Muscle of leg (tissue), 3 donors: ENCODE measurements at regions not wholly inside any gene's neighbourhood (a gene's known extent, or its start where the extent isn't known, plus 50 kb on each side); places are given as distances from the start of the nearest gene placed in this dataset.

Source experiments
- DNase-seq: peaks from one replicate; pipeline ENCODE4 v3.0.0; 2013
- H3K27ac ChIP-seq: one replicate; pipeline ENCODE4 v1.5.1; 2013; ENCODE audit warnings: mild to moderate bottlenecking, low read length, control low read depth
- H3K27me3 ChIP-seq: one replicate; pipeline ENCODE4 v1.6.1; 2013; ENCODE audit warnings: low read length; ENCODE audit not compliant: control insufficient read depth, insufficient read depth
- H3K36me3 ChIP-seq: one replicate; pipeline ENCODE4 v1.6.1; 2013; ENCODE audit warnings: low read length; ENCODE audit not compliant: control insufficient read depth, insufficient read depth
- H3K4me1 ChIP-seq: one replicate; pipeline ENCODE4 v1.6.1; 2013; ENCODE audit warnings: low read length; ENCODE audit not compliant: control insufficient read depth, insufficient read depth
- H3K4me3 ChIP-seq: one replicate; pipeline ENCODE4 v1.5.1; 2013; ENCODE audit warnings: low read length, control low read depth
- H3K9me3 ChIP-seq: replicated peaks from 2 replicates; pipeline ENCODE4 v1.6.1; 2013; ENCODE audit warnings: low read depth, low read length; ENCODE audit not compliant: control insufficient read depth
- WGBS: methylation state at CpG from one replicate; pipeline ENCODE4 v1.1.5; 2013; ENCODE audit warnings: missing lambda C conversion rate; ENCODE audit not compliant: insufficient coverage; 5-methylcytosine and 5-hydroxymethylcytosine counted together

- Histone ChIP-seq H3K27ac (no peak overlapping the region), H3K36me3 (no peaks in the 10 kb centered on the region), H3K4me1 (no peaks in the 10 kb centered on the region), H3K9me3 (no peaks in the 10 kb centered on the region), H3K4me3 (no peak overlapping the region), H3K27me3 (peaks cover 24% of the 10 kb centered on the region)
- DNase-seq: no peak
- 42% methylated on average over 5 of the region's 5 CpGs for WGBS
Measured at GRCh38 chrX:20519146-20519545, 252.4 kb upstream of the RPS6KA3 start.

- Histone ChIP-seq H3K36me3 (no peaks in the 10 kb centered on the region), H3K27me3 (peaks cover 24% of the 10 kb centered on the region), H3K4me3 (no peak overlapping the region), H3K27ac (no peak overlapping the region), H3K4me1 (no peaks in the 10 kb centered on the region), H3K9me3 (no peaks in the 10 kb centered on the region)
- no peak for DNase-seq
- no CpG with 5 or more reads among the region's 1 CpG for WGBS
Measured at GRCh38 chrX:20517565-20517964, 250.9 kb upstream of the RPS6KA3 start.

- Histone ChIP-seq H3K36me3 (no peaks in the 10 kb centered on the region), H3K9me3 (no peaks in the 10 kb centered on the region), H3K27me3 (peaks cover 17% of the 10 kb centered on the region), H3K4me1 (no peaks in the 10 kb centered on the region), H3K4me3 (no peak overlapping the region), H3K27ac (no peak overlapping the region)
- WGBS: 50% methylated on average over 1 of the region's 1 CpG
- peak; percentile 27 for DNase-seq
Measured at GRCh38 chrX:20515841-20516461, 249.2 kb upstream of the RPS6KA3 start.

- Histone ChIP-seq H3K4me1 (no peaks in the 10 kb centered on the region), H3K4me3 (no peak overlapping the region), H3K27ac (no peak overlapping the region), H3K27me3 (peaks cover 17% of the 10 kb centered on the region), H3K36me3 (no peaks in the 10 kb centered on the region), H3K9me3 (no peaks in the 10 kb centered on the region)
- 40% methylated on average over 1 of the region's 1 CpG for WGBS
- no peak for DNase-seq
Measured at GRCh38 chrX:20514358-20514757, 247.6 kb upstream of the RPS6KA3 start.

- no peak overlapping the region for H3K27ac ChIP-seq
Measured at GRCh38 chrX:20513185-20513584, 246.5 kb upstream of the RPS6KA3 start.

GRCh38 chrX:20511792-20512191 is 245.1 kb upstream of the RPS6KA3 start:
- Histone ChIP-seq H3K27ac (no peak overlapping the region), H3K27me3 (peaks cover 9% of the 10 kb centered on the region), H3K36me3 (no peaks in the 10 kb centered on the region), H3K4me3 (no peak overlapping the region), H3K9me3 (no peaks in the 10 kb centered on the region), H3K4me1 (no peaks in the 10 kb centered on the region)
- WGBS: no CpG with 5 or more reads among the region's 5 CpGs
- no peak for DNase-seq

More at GRCh38 chrX:20513185-20513584, 246.5 kb upstream of the RPS6KA3 start:
- Histone ChIP-seq H3K4me3 (no peak overlapping the region), H3K36me3 (no peaks in the 10 kb centered on the region), H3K4me1 (no peaks in the 10 kb centered on the region), H3K27me3 (peaks cover 7% of the 10 kb centered on the region), H3K9me3 (no peaks in the 10 kb centered on the region)
- WGBS: no CpG with 5 or more reads among the region's 3 CpGs
- DNase-seq: no peak

GRCh38 chrX:20507901-20508620 is 241.4 kb upstream of the RPS6KA3 start:
- H3K27me3 ChIP-seq: peaks cover 6% of the 10 kb centered on the region
- H3K4me3 ChIP-seq: no peak overlapping the region
- no peaks in the 10 kb centered on the region for H3K9me3 ChIP-seq
- H3K36me3 ChIP-seq: no peaks in the 10 kb centered on the region
- no peaks in the 10 kb centered on the region for H3K4me1 ChIP-seq
- 79% methylated on average over 1 of the region's 2 CpGs for WGBS
- H3K27ac ChIP-seq: no peak overlapping the region
- no peak for DNase-seq

GRCh38 chrX:20506739-20507138 is 240.0 kb upstream of the RPS6KA3 start:
- DNase-seq: no peak
- H3K27me3 ChIP-seq: peaks cover 6% of the 10 kb centered on the region
- H3K4me3 ChIP-seq: no peak overlapping the region
- H3K9me3 ChIP-seq: no peaks in the 10 kb centered on the region
- H3K4me1 ChIP-seq: no peaks in the 10 kb centered on the region
- no peaks in the 10 kb centered on the region for H3K36me3 ChIP-seq
- no peak overlapping the region for H3K27ac ChIP-seq

- H3K27ac ChIP-seq: no peak overlapping the region
- no peak for DNase-seq
- H3K4me1 ChIP-seq: no peaks in the 10 kb centered on the region
- H3K36me3 ChIP-seq: no peaks in the 10 kb centered on the region
- H3K27me3 ChIP-seq: peaks cover 6% of the 10 kb centered on the region
- no peaks in the 10 kb centered on the region for H3K9me3 ChIP-seq
- H3K4me3 ChIP-seq: no peak overlapping the region
Measured at GRCh38 chrX:20500949-20501348, 234.2 kb upstream of the RPS6KA3 start.

GRCh38 chrX:20500171-20500865 is 233.6 kb upstream of the RPS6KA3 start:
- Histone ChIP-seq H3K27me3 (peaks cover 6% of the 10 kb centered on the region), H3K9me3 (no peaks in the 10 kb centered on the region), H3K4me1 (no peaks in the 10 kb centered on the region), H3K27ac (no peak overlapping the region), H3K36me3 (no peaks in the 10 kb centered on the region), H3K4me3 (no peak overlapping the region)
- no peak for DNase-seq
- WGBS: no CpG with 5 or more reads among the region's 6 CpGs
